WERI-Rb-1 (cell line): ENCODE measurements at regions not wholly inside any gene's neighbourhood (a gene's known extent, or its start where the extent isn't known, plus 50 kb on each side); places are given as distances from the start of the nearest gene placed in this dataset.
"Not testable (repeated sequence)": the region's sequence is repeated elsewhere in the genome, so short reads cannot be mapped to it uniquely, and the experiment has no call there.

Experiments used
- DNase-seq: peaks from one replicate; pipeline ENCODE4 v3.0.0-alpha.2; 2020
- H3K27ac ChIP-seq: fragments of 250-450 bp; sonication (Bioruptor Pico); 2 replicates; pipeline ENCODE4 v1.5.1; 2020; ENCODE audit warnings: mild to moderate bottlenecking, moderate library complexity
- H3K27me3 ChIP-seq: fragments of 250-450 bp; sonication (Bioruptor Pico); 2 replicates; pipeline ENCODE4 v1.5.1; 2021; ENCODE audit warnings: mild to moderate bottlenecking, low read depth, moderate library complexity; ENCODE audit not compliant: insufficient read depth, severe bottlenecking
- H3K36me3 ChIP-seq: fragments of 250-450 bp; sonication (Bioruptor Pico); 2 replicates; pipeline ENCODE4 v1.5.1; 2020; ENCODE audit warnings: mild to moderate bottlenecking, moderate library complexity
- H3K4me3 ChIP-seq: 2 replicates; pipeline ENCODE4 v1.5.1; 2011; ENCODE audit warnings: low read depth, mild to moderate bottlenecking, control low read depth, low read length
- H3K9me3 ChIP-seq: fragments of 250-450 bp; sonication (Bioruptor Pico); 2 replicates; pipeline ENCODE4 v1.5.1; 2021; ENCODE audit warnings: mild to moderate bottlenecking, moderate library complexity; ENCODE audit not compliant: severe bottlenecking
- CTCF ChIP-seq: IDR thresholded peaks from 2 replicates; pipeline ENCODE4 v1.5.1; 2011; ENCODE audit warnings: low read depth, mild to moderate bottlenecking, control low read depth, inconsistent platforms, low read length

- no peaks in the 10 kb centered on the region for H3K9me3 ChIP-seq
- no peak for TF ChIP-seq CTCF
- no peak overlapping the region for H3K4me3 ChIP-seq
- no peak for DNase-seq
- H3K27me3 ChIP-seq, result no peaks in the 10 kb centered on the region
- H3K27ac ChIP-seq, result no peak overlapping the region
- H3K36me3 ChIP-seq, result no peaks in the 10 kb centered on the region
These were observed 442.3 kb downstream of the EPHA7 start for GRCh38 chr6:92977018-92977417.

GRCh38 chr6:92967362-92967761 is 452.0 kb downstream of the EPHA7 start:
- Histone ChIP-seq H3K27me3 (no peaks in the 10 kb centered on the region), H3K9me3 (no peaks in the 10 kb centered on the region), H3K4me3 (no peak overlapping the region), H3K36me3 (no peaks in the 10 kb centered on the region), H3K27ac (no peak overlapping the region)
- no peak for DNase-seq
- no peak for TF ChIP-seq CTCF

- no peak overlapping the region for H3K4me3 ChIP-seq
- H3K36me3 ChIP-seq, result no peaks in the 10 kb centered on the region
- TF ChIP-seq CTCF, result no peak
- no peak for DNase-seq
- H3K27me3 ChIP-seq, result no peaks in the 10 kb centered on the region
- peaks cover 5% of the 10 kb centered on the region for H3K9me3 ChIP-seq
- H3K27ac ChIP-seq, result no peak overlapping the region
These were observed 456.5 kb downstream of the EPHA7 start for GRCh38 chr6:92962846-92963245.

- not testable (repeated sequence) for H3K27me3 ChIP-seq, H3K27ac ChIP-seq, H3K4me3 ChIP-seq, H3K9me3 ChIP-seq, H3K36me3 ChIP-seq, DNase-seq
These were observed 467.2 kb downstream of the EPHA7 start for GRCh38 chr6:92952111-92952510.

- Histone ChIP-seq H3K27me3 (no peaks in the 10 kb centered on the region), H3K36me3 (no peaks in the 10 kb centered on the region), H3K9me3 (no peaks in the 10 kb centered on the region), H3K4me3 (no peak overlapping the region), H3K27ac (no peak overlapping the region)
- no peak for DNase-seq
- TF ChIP-seq CTCF, result no peak
These were observed 473.6 kb downstream of the EPHA7 start for GRCh38 chr6:92945799-92946198.

GRCh38 chr6:92944132-92944531 is 475.2 kb downstream of the EPHA7 start:
- Histone ChIP-seq H3K9me3 (no peaks in the 10 kb centered on the region), H3K36me3 (no peaks in the 10 kb centered on the region)
- TF ChIP-seq CTCF, result no peak

GRCh38 chr6:92942549-92942948 is 476.8 kb downstream of the EPHA7 start:
- Histone ChIP-seq H3K4me3 (no peak overlapping the region), H3K27ac (no peak overlapping the region), H3K36me3 (no peaks in the 10 kb centered on the region), H3K27me3 (no peaks in the 10 kb centered on the region), H3K9me3 (no peaks in the 10 kb centered on the region)
- no peak for TF ChIP-seq CTCF
- no peak for DNase-seq

More at GRCh38 chr6:92944132-92944531, 475.2 kb downstream of the EPHA7 start:
- Histone ChIP-seq H3K27me3 (no peaks in the 10 kb centered on the region), H3K27ac (no peak overlapping the region), H3K4me3 (no peak overlapping the region)
- no peak for DNase-seq
